ENCODE measurements at regions not wholly inside any gene's neighbourhood (a gene's known extent, or its start where the extent isn't known, plus 50 kb on each side); places are given as distances from the start of the nearest gene placed in this dataset.

DNA sequence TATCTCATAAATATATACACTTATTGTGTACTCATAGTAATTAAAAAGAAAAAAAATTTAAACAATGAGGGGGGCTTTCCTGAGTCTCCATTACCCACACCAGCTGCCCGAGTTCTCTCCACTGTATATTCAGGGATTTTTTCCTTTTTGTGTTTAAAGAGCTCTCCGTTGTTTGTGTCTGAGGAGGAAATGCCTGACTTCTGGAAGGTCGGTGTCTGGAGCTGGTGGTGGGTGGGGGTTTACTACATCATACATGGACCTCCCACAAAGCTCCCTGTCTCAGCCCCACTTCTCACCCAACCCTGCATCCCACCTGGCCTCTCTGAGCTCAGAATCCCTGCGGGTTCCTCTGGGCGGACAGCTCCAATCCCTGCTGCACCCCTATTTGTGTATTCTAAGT lies 64.1 kb upstream of the ETV3 start:
- WGBS (ENCODE audit: low lambda C conversion rate) = under 1% methylated on average over 5 of the region's 5 CpGs
- ChIA-PET CTCF (interaction anchor here (1.1 to 1.4 kb wide), 2 partner anchors 10 to 33 kb away, joined by 3 to 6 read pairs; no protein-coding TSS in a partner anchor), POLR2A (no interaction called here)
- Histone ChIP-seq H3K4me3 (ENCODE audit: low read depth in 2 of 2, low read length in 1 of 2) (no peak overlapping the region), H3K9me2 (no peaks in the 10 kb centered on the region), H3F3A (replicated peaks; ENCODE audit: insufficient read depth) (no peaks in the 10 kb centered on the region), H3K27me3 (ENCODE audit: insufficient read depth) (peaks cover 45% of the 10 kb centered on the region; the same call in 1 of the 2 replicates), H3K36me3 (replicated peaks in 1 of 2; ENCODE audit: control insufficient read depth in 1 of 2, insufficient read depth in 2 of 2, low read length in 1 of 2) (no peaks in the 10 kb centered on the region), H3K79me2 (ENCODE audit: insufficient read depth) (no peaks in the 10 kb centered on the region), H3K27ac (ENCODE audit: low read depth in 2 of 2, low read length in 1 of 2) (no peak overlapping the region), H3K9me3 (no peaks in the 10 kb centered on the region), H3K4me2 (no peak overlapping the region), H4K20me1 (ENCODE audit: insufficient read depth) (no peaks in the 10 kb centered on the region), H2AFZ (ENCODE audit: low read depth) (no peak overlapping the region), H3K9ac (no peak overlapping the region), H3K4me1 (ENCODE audit: control insufficient read depth in 1 of 2, insufficient read depth in 2 of 2, low read depth in 1 of 2, low read length in 1 of 2) (no peaks in the 10 kb centered on the region)
- no peak for DNase-seq
- TF ChIP-seq REST (IDR thresholded peaks at IDR 0.05; ENCODE audit: low read depth, low read length) (no peak), TAF1 (IDR thresholded peaks at IDR 0.05; ENCODE audit: borderline replicate concordance, low read depth, low read length) (no peak)

DNA sequence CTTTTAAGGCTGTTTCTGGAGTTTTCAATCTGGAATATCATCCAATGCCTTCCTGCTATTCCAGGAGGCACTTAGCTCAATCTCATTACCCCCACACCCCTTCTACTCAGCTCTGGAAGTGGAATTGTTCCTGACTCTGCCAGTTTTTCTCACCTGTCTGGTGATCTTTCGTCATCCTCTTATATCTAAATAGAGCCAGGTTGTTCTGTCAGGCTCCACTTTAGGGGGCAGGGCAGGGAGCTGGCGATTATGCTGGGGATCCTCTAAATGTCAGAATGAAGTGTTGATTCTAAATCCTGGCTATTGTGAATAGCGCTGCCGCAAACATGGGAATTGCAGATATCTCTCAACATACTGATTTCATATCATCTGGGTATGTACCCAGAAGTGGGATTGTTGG lies 63.6 kb upstream of the ETV3 start:
- no peak overlapping the region for H3K27ac ChIP-seq (ENCODE audit: low read depth in 2 of 2, low read length in 1 of 2)
- H3K79me2 ChIP-seq (ENCODE audit: insufficient read depth) = no peaks in the 10 kb centered on the region
- CTCF ChIA-PET = interaction anchor here (1.1 to 1.4 kb wide), 2 partner anchors 10 to 32 kb away, joined by 3 to 6 read pairs; no protein-coding TSS in a partner anchor
- H3K9me2 ChIP-seq = no peaks in the 10 kb centered on the region
- H4K20me1 ChIP-seq (ENCODE audit: insufficient read depth) = no peaks in the 10 kb centered on the region
- H2AFZ ChIP-seq (ENCODE audit: low read depth) = no peak overlapping the region
- H3K9me3 ChIP-seq = no peaks in the 10 kb centered on the region
- H3K9ac ChIP-seq = no peak overlapping the region
- H3K4me2 ChIP-seq = no peak overlapping the region
- POLR2A ChIA-PET = no interaction called here
- H3K4me1 ChIP-seq (ENCODE audit: control insufficient read depth in 1 of 2, insufficient read depth in 2 of 2, low read depth in 1 of 2, low read length in 1 of 2) = no peaks in the 10 kb centered on the region
- peaks cover 45% of the 10 kb centered on the region; the same call in 1 of the 2 replicates for H3K27me3 ChIP-seq (ENCODE audit: insufficient read depth)
- H3F3A ChIP-seq (replicated peaks; ENCODE audit: insufficient read depth) = no peaks in the 10 kb centered on the region
- WGBS (ENCODE audit: low lambda C conversion rate) = 17% methylated on average over 4 of the region's 4 CpGs
- H3K36me3 ChIP-seq (replicated peaks in 1 of 2; ENCODE audit: control insufficient read depth in 1 of 2, insufficient read depth in 2 of 2, low read length in 1 of 2) = no peaks in the 10 kb centered on the region
- no peak overlapping the region for H3K4me3 ChIP-seq (ENCODE audit: low read depth in 2 of 2, low read length in 1 of 2)
- no peak for DNase-seq
- TF ChIP-seq REST (IDR thresholded peaks at IDR 0.05; ENCODE audit: low read depth, low read length) (no peak), FOXJ3 (CRISPR knock-in tag; IDR thresholded peaks at IDR 0.05) (no peak), TEAD4 (IDR thresholded peaks at IDR 0.05; ENCODE audit: borderline replicate concordance, insufficient read depth) (no peak), NRF1 (IDR thresholded peaks at IDR 0.05; ENCODE audit: low read depth, low read length) (no peak), GATA2 (CRISPR knock-in tag; IDR thresholded peaks at IDR 0.05) (no peak), POLR2AphosphoS5 (IDR thresholded peaks at IDR 0.05; ENCODE audit: low read depth, low read length) (no peak), FOSL2 (IDR thresholded peaks at IDR 0.05; ENCODE audit: borderline replicate concordance, low read depth) (no peak), MXI1 (IDR thresholded peaks at IDR 0.05; ENCODE audit: low read depth, low read length) (no peak)
- TF ChIP-seq, protein P1, sequence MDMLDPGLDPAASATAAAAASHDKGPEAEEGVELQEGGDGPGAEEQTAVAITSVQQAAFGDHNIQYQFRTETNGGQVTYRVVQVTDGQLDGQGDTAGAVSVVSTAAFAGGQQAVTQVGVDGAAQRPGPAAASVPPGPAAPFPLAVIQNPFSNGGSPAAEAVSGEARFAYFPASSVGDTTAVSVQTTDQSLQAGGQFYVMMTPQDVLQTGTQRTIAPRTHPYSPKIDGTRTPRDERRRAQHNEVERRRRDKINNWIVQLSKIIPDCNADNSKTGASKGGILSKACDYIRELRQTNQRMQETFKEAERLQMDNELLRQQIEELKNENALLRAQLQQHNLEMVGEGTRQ (IDR thresholded peaks at IDR 0.05; ENCODE audit: borderline replicate concordance, low read depth, low read length) = no peak
- TF ChIP-seq, protein P2, sequence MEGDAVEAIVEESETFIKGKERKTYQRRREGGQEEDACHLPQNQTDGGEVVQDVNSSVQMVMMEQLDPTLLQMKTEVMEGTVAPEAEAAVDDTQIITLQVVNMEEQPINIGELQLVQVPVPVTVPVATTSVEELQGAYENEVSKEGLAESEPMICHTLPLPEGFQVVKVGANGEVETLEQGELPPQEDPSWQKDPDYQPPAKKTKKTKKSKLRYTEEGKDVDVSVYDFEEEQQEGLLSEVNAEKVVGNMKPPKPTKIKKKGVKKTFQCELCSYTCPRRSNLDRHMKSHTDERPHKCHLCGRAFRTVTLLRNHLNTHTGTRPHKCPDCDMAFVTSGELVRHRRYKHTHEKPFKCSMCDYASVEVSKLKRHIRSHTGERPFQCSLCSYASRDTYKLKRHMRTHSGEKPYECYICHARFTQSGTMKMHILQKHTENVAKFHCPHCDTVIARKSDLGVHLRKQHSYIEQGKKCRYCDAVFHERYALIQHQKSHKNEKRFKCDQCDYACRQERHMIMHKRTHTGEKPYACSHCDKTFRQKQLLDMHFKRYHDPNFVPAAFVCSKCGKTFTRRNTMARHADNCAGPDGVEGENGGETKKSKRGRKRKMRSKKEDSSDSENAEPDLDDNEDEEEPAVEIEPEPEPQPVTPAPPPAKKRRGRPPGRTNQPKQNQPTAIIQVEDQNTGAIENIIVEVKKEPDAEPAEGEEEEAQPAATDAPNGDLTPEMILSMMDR (IDR thresholded peaks at IDR 0.05) = no peak
- TF ChIP-seq, protein P3, sequence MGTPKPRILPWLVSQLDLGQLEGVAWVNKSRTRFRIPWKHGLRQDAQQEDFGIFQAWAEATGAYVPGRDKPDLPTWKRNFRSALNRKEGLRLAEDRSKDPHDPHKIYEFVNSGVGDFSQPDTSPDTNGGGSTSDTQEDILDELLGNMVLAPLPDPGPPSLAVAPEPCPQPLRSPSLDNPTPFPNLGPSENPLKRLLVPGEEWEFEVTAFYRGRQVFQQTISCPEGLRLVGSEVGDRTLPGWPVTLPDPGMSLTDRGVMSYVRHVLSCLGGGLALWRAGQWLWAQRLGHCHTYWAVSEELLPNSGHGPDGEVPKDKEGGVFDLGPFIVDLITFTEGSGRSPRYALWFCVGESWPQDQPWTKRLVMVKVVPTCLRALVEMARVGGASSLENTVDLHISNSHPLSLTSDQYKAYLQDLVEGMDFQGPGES (IDR thresholded peaks at IDR 0.05; ENCODE audit: low read depth, low read length) = no peak

Data from SK-N-SH (cell line).